Neural crest cell (in vitro differentiated cells): ENCODE measurements at regions not wholly inside any gene's neighbourhood (a gene's known extent, or its start where the extent isn't known, plus 50 kb on each side); places are given as distances from the start of the nearest gene placed in this dataset.

Source experiments
- DNase-seq: peaks from one replicate; pipeline ENCODE4 v3.0.0; 2021; ENCODE audit warnings: low read depth, mixed read lengths, low spot score
- H3K27ac Mint-ChIP-seq: one replicate; pipeline ENCODE4 v1.8.0; 2021; ENCODE audit warnings: mild to moderate bottlenecking, mixed read lengths; ENCODE audit not compliant: unreplicated experiment
- H3K27me3 Mint-ChIP-seq: 2 replicates; pipeline ENCODE4 v1.8.0; 2021; ENCODE audit warnings: low read depth, mild to moderate bottlenecking, mixed read lengths
- H3K36me3 Mint-ChIP-seq: 2 replicates; pipeline ENCODE4 v1.8.0; 2021; ENCODE audit warnings: low read depth, mild to moderate bottlenecking, mixed read lengths
- H3K4me1 Mint-ChIP-seq: 2 replicates; pipeline ENCODE4 v1.8.0; 2021; ENCODE audit warnings: mixed read lengths
- H3K4me3 Mint-ChIP-seq: one replicate; pipeline ENCODE4 v1.8.0; 2021; ENCODE audit warnings: mild to moderate bottlenecking, mixed read lengths
- H3K9me3 Mint-ChIP-seq: 2 replicates; pipeline ENCODE4 v1.8.0; 2021; ENCODE audit warnings: mixed read lengths
- TF ChIP-seq, protein P1 (sequence below): fragments of 200-600 bp; sonication (generic); conservative IDR thresholded peaks from 2 replicates; pipeline ENCODE4 v1.5.0; 2021; ENCODE audit warnings: antibody characterized with exemption, mild to moderate bottlenecking

DNA sequence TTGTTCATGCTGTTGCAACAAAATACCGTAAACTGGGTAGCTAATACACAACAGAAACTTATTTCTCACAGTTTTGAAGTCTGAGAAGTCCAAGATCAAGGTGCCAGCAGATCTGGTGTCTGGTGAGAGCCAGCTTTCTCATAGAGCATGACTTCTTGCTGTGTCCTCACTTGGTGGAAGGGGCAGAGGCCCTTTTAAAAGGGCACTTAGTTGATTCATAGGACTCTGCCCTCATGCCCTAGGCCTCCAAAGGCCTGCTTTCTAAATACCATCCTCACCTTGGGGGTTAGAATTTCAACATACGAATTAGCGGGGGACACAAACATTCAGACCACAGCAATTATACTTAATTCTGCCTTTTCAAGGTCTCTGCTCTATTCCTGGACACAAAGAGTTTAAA lies 52.3 kb upstream of the FDX1 start:
- DNase-seq, result no peak
- no peaks in the 10 kb centered on the region for H3K9me3 Mint-ChIP-seq
- no peak overlapping the region for H3K27ac Mint-ChIP-seq
- no peak overlapping the region for H3K4me3 Mint-ChIP-seq
- no peaks in the 10 kb centered on the region for H3K36me3 Mint-ChIP-seq
- peaks cover 15% of the 10 kb centered on the region for H3K4me1 Mint-ChIP-seq
- TF ChIP-seq, protein P1, sequence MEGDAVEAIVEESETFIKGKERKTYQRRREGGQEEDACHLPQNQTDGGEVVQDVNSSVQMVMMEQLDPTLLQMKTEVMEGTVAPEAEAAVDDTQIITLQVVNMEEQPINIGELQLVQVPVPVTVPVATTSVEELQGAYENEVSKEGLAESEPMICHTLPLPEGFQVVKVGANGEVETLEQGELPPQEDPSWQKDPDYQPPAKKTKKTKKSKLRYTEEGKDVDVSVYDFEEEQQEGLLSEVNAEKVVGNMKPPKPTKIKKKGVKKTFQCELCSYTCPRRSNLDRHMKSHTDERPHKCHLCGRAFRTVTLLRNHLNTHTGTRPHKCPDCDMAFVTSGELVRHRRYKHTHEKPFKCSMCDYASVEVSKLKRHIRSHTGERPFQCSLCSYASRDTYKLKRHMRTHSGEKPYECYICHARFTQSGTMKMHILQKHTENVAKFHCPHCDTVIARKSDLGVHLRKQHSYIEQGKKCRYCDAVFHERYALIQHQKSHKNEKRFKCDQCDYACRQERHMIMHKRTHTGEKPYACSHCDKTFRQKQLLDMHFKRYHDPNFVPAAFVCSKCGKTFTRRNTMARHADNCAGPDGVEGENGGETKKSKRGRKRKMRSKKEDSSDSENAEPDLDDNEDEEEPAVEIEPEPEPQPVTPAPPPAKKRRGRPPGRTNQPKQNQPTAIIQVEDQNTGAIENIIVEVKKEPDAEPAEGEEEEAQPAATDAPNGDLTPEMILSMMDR, result no peak
- no peaks in the 10 kb centered on the region for H3K27me3 Mint-ChIP-seq

DNA sequence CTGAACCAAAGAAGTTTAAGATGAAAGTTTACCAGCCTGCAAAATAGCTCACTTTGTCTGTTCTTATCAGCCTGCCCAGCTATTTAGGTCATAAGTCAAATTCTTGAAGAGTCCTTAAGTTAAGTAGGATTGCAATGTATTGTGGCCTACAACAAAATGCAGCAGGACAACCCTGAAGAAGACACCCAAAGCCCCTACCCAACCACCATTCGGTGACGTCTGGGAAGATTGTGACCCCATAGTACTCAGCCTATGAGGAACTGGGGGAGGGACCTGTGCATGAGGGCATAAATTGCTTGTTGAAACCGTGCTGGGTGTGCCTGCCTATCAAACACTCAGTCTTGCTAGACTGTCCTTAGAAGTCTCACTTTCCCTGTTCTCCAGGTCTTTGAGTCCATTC lies 50.5 kb upstream of the FDX1 start:
- no peaks in the 10 kb centered on the region for H3K27me3 Mint-ChIP-seq
- DNase-seq, result no peak
- H3K4me3 Mint-ChIP-seq, result no peak overlapping the region
- H3K4me1 Mint-ChIP-seq, result peaks cover 6% of the 10 kb centered on the region
- no peaks in the 10 kb centered on the region for H3K9me3 Mint-ChIP-seq
- H3K27ac Mint-ChIP-seq, result no peak overlapping the region
- TF ChIP-seq, protein P1, result no peak
- no peaks in the 10 kb centered on the region for H3K36me3 Mint-ChIP-seq

DNA sequence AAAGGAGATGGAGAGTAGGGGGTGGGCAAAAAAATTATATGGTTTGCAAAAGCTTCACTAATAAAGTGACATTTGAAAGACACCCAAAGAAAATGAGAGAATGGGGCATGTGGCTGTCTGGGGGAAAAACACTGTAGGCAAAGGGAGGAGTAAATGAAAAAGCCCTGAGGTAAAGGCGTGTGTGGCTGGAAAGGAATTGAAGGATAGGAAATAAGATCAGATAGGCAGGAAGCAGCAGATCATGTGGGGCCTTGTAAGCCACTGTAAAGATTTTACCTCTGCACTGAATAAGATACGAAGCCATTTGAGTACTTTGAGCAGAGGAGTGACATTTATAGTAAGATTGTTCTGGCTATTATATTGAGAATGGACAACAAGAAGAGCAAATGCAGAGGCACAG lies 49.8 kb upstream of the FDX1 start:
- DNase-seq, result no peak
- Mint-ChIP-seq H3K36me3 (no peaks in the 10 kb centered on the region), H3K9me3 (no peaks in the 10 kb centered on the region), H3K4me3 (no peak overlapping the region), H3K27ac (no peak overlapping the region), H3K4me1 (peaks cover 6% of the 10 kb centered on the region), H3K27me3 (no peaks in the 10 kb centered on the region)
- TF ChIP-seq, protein P1, result no peak
